Lower leg skin (tissue), 3 donors: ENCODE measurements at regions not wholly inside any gene's neighbourhood (a gene's known extent, or its start where the extent isn't known, plus 50 kb on each side); places are given as distances from the start of the nearest gene placed in this dataset.

ENCODE experiments used
- CTCF ChIP-seq, 3 donors: fragments of 450-650 bp; IDR thresholded peaks; one replicate each; pipeline ENCODE4 v1.5.1; 2016; ENCODE audit warnings: antibody characterized with exemption in 3 of 3, mild to moderate bottlenecking in 3 of 3, moderate library complexity in 2 of 3
- POLR2A ChIP-seq, 2 donors: fragments of 450-650 bp; IDR thresholded peaks; one replicate each; pipeline ENCODE4 v1.6.1; 2016 to 2017; ENCODE audit warnings: antibody characterized with exemption in 2 of 2, mild to moderate bottlenecking in 1 of 2, moderate library complexity in 1 of 2

- TF ChIP-seq POLR2A (IDR thresholded peaks at IDR 0.05) (no peak), CTCF (IDR thresholded peaks at IDR 0.05) (no peak)
Observed at GRCh38 chr2:57893347-57893746, 153.3 kb upstream of the VRK2 start.
